ENCODE measurements at regions not wholly inside any gene's neighbourhood (a gene's known extent, or its start where the extent isn't known, plus 50 kb on each side); places are given as distances from the start of the nearest gene placed in this dataset.

DNA sequence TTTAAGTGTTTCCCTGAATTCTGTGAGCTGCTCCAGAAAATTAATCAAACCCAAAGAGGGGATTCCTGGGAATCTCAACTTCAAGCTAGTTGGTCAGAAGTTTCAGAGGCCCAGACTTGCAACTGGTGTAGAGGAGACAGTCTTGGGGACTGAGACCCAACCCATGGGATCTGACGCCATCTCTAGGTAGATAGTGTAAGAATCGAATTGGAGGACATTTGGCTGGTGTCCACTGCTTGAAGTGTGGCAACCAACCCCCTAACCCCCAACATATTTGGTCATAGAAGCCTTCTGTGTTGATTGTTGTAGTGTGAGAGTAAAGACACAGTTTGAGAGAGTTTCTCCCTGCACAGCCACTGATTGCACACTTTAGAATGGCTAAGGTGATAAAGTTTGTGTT, 103.5 kb upstream of the CARMIL1 start:
- no peaks in the 10 kb centered on the region for H3K36me3 ChIP-seq
- H3K4me3 ChIP-seq: no peak overlapping the region
- WGBS: 78% methylated on average over 2 of the region's 2 CpGs
- no peaks in the 10 kb centered on the region for H3K27me3 ChIP-seq (replicated peaks; ENCODE audit: insufficient read depth)
- TF ChIP-seq POLR2A (IDR thresholded peaks at IDR 0.05) (no peak), POLR2AphosphoS5 (IDR thresholded peaks at IDR 0.05) (no peak), CTCF (IDR thresholded peaks at IDR 0.05) (no peak)
- DNase-seq (ENCODE audit: low spot score): no peak
- H3K27ac ChIP-seq: no peak overlapping the region
- no peaks in the 10 kb centered on the region for H3K9me3 ChIP-seq
- no peaks in the 10 kb centered on the region for H3K4me1 ChIP-seq (replicated peaks)
- intact Hi-C loops (cut with DNase I): no loop called here

DNA sequence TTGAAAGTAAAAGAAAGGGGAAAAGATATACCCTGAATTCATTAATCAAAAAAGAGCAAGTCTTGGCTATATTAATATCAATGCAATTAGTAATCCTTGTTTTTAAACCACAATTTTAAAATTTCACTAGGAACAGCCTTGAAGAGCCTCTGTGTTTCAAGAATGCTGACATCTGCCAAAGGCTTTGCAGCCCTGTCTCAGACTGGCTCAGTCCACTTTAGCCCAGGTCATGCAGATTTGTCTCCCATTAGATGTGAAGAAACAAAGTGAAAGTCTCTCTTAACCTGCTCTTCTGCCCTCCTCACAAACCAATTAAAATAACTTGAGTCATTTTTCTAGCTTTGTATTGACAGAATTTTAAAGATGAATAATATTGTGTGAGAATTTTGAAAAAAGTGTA, 102.7 kb upstream of the CARMIL1 start:
- H3K9me3 ChIP-seq: no peaks in the 10 kb centered on the region
- no peak overlapping the region for H3K27ac ChIP-seq
- no peaks in the 10 kb centered on the region for H3K4me1 ChIP-seq (replicated peaks)
- H3K4me3 ChIP-seq: no peak overlapping the region
- no peak for DNase-seq (ENCODE audit: low spot score)
- H3K36me3 ChIP-seq: no peaks in the 10 kb centered on the region
- TF ChIP-seq POLR2A (IDR thresholded peaks at IDR 0.05): no peak
- no peak for TF ChIP-seq CTCF (IDR thresholded peaks at IDR 0.05)
- no peak for TF ChIP-seq POLR2AphosphoS5 (IDR thresholded peaks at IDR 0.05)
- no peaks in the 10 kb centered on the region for H3K27me3 ChIP-seq (replicated peaks; ENCODE audit: insufficient read depth)
- intact Hi-C loops (cut with DNase I): no loop called here

DNA sequence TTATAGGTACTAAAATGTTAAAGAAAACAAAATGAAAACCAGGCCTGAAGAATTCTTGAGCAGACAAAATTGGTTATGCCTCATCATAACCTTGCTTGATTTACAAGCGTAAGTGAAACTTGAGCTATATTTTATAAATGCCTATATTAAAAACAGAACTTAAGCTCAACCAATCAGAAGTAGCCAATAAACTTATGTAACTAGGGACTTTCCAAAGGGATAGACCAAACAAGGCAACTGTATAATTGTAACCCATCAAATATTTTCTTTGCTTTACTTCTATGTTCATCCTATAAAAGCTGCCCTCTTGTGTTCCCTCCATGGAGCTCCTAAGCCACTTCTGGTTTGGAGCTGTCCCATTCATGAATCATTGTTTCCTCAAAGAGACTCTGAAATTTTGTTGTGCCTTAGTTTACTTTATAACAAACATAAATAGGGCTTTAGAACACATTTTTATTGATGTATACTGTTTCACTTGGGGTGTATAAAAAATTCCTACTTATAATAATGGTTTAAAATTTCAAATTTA, 101.6 kb upstream of the CARMIL1 start:
- Histone ChIP-seq H3K4me3 (no peak overlapping the region), H3K27me3 (replicated peaks; ENCODE audit: insufficient read depth) (no peaks in the 10 kb centered on the region), H3K36me3 (no peaks in the 10 kb centered on the region), H3K9me3 (no peaks in the 10 kb centered on the region), H3K27ac (no peak overlapping the region), H3K4me1 (replicated peaks) (no peaks in the 10 kb centered on the region)
- 95% methylated on average over 1 of the region's 1 CpG for WGBS
- TF ChIP-seq CTCF (IDR thresholded peaks at IDR 0.05) (no peak), POLR2A (IDR thresholded peaks at IDR 0.05) (no peak), POLR2AphosphoS5 (IDR thresholded peaks at IDR 0.05) (no peak)
- intact Hi-C loops (cut with DNase I): no loop called here
- DNase-seq (ENCODE audit: low spot score): no peak

DNA sequence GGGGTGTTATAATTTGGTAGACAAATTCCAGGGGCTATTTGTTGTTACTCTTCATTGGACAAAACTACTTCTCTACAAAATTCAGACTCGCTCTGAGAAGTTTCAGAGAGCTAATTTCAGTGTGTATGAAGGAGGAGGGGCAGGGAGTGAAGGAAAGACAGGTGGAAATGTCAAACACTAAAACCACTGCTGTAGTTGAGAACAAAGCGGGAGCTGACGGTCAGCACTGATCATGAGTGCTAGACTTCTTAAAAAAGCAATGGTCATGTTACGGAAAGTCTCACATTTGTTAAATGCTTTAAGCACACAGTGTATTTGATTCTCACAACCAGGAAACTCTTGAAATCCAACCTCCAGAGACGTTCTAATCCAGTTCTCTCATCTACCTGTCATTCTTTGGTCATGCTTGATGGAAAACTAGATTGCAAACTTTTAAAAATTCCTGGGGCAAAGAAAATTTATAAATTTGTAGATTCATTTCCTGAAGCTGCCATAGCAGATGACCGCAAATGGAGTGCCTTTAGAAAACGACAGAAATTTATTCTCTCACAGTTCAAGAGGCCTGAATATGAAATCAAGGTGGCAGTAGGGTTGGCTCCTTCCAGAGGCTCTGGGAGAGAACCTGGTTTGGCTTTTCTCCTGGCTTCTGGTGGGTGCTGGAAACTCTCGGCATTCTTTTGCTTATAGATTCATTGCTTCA, 100.7 kb upstream of the CARMIL1 start:
- no peaks in the 10 kb centered on the region for H3K4me1 ChIP-seq (replicated peaks)
- intact Hi-C loops (cut with DNase I): no loop called here
- WGBS: 81% methylated on average over 8 of the region's 8 CpGs
- no peaks in the 10 kb centered on the region for H3K36me3 ChIP-seq
- TF ChIP-seq CTCF (IDR thresholded peaks at IDR 0.05) (no peak), POLR2AphosphoS5 (IDR thresholded peaks at IDR 0.05) (no peak), POLR2A (IDR thresholded peaks at IDR 0.05) (no peak)
- H3K9me3 ChIP-seq: no peaks in the 10 kb centered on the region
- H3K27ac ChIP-seq: peak overlapping the region in 1 of 2 donors; percentile 33
- H3K4me3 ChIP-seq: no peak overlapping the region
- H3K27me3 ChIP-seq (replicated peaks; ENCODE audit: insufficient read depth): no peaks in the 10 kb centered on the region
- DNase-seq (ENCODE audit: low spot score): no peak
